Gastroesophageal sphincter (tissue), 4 donors: ENCODE measurements at regions not wholly inside any gene's neighbourhood (a gene's known extent, or its start where the extent isn't known, plus 50 kb on each side); places are given as distances from the start of the nearest gene placed in this dataset.

Experiments
- ATAC-seq: fragments of 150-250 bp; one replicate; pipeline ENCODE4 v1.9.1; 2016; ENCODE audit warnings: mild to moderate bottlenecking, moderate library complexity
- H3K27ac ChIP-seq, 4 donors: fragments of 200-600 bp; sonication (generic) in 3 of 4; 1 replicate in 3 of 4; 2 replicates in 1 of 4; pipeline ENCODE4 v1.5.1; 2016 to 2019
- H3K27me3 ChIP-seq: fragments of 200-600 bp; sonication (generic); one replicate; pipeline ENCODE4 v1.5.1; 2019
- H3K36me3 ChIP-seq, 2 donors: fragments of 200-600 bp; sonication (generic); one replicate each; pipeline ENCODE4 v1.5.1; 2019; ENCODE audit warnings: control low read depth in 1 of 2
- H3K4me1 ChIP-seq, 3 donors: fragments of 200-600 bp; sonication (generic); 1 replicate in 2 of 3; 2 replicates in 1 of 3; pipeline ENCODE4 v1.5.1; 2016 to 2019; ENCODE audit warnings: control low read depth in 2 of 3
- H3K4me3 ChIP-seq, 2 donors: fragments of 200-600 bp; sonication (generic); one replicate each; pipeline ENCODE4 v1.5.1; 2019; ENCODE audit warnings: mild to moderate bottlenecking in 1 of 2, moderate library complexity in 1 of 2
- H3K9me3 ChIP-seq, 3 donors: fragments of 200-600 bp; sonication (generic); one replicate each; pipeline ENCODE4 v1.5.1; 2017 to 2019; ENCODE audit warnings: control low read depth in 2 of 3
- EP300 ChIP-seq: sonication (generic); formaldehyde crosslinking; IDR thresholded peaks from one replicate; pipeline ENCODE4 v1.6.1; 2017; ENCODE audit warnings: antibody characterized with exemption, mild to moderate bottlenecking
- POLR2A ChIP-seq, 2 donors: fragments of 450-650 bp; IDR thresholded peaks; one replicate each; pipeline ENCODE4 v1.6.1; 2017; ENCODE audit warnings: antibody characterized with exemption in 2 of 2, mild to moderate bottlenecking in 2 of 2, moderate library complexity in 1 of 2
- POLR2AphosphoS5 ChIP-seq: sonication (generic); formaldehyde crosslinking; IDR thresholded peaks from one replicate; pipeline ENCODE4 v1.6.1; 2017; ENCODE audit warnings: antibody characterized with exemption
- WGBS, 2 donors: methylation state at CpG; one replicate each; pipeline ENCODE4 v1.1.5; 2018; ENCODE audit warnings: low coverage in 1 of 2; 5-methylcytosine and 5-hydroxymethylcytosine counted together
- TF ChIP-seq, protein P1 (sequence below), 4 experiments: fragments of 200-600 bp in 2 of 4; fragments of 450-650 bp in 2 of 4; sonication (generic) in 1 of 4; IDR thresholded peaks; one replicate each; pipeline ENCODE4 v1.5.1; 2017 to 2019; ENCODE audit warnings: antibody characterized with exemption in 4 of 4, mild to moderate bottlenecking in 2 of 4, moderate library complexity in 2 of 4

DNA sequence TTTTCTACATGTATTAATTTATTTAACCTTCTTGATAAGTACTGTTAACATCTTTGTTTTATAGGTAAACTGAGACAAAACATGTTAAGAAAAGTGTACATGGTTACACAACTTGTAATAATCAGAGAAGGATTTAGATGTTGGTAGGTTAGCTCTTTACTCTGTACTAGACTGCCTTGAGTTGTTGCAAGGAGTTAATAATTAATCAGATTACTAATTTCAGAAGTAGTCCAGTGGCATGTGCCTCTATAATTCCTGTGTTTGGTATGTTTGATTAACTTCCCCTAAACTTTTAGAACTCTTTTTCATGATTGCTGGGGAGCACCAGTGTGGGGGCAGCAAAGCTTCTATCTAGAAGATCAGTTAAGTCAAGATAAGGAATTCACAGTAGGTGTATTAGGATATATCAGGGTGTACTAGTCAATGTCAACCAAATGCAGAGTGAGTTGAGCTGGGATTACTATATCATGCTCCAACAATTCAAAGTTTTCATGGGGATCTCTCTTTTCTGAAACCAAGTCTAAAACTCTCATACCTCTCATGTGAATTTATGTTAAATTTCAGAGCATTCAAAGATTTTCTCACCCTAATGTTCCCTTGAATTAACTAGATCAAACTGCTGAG, 129.7 kb upstream of the AHI1 start:
- H3K36me3 ChIP-seq: no peaks in the 10 kb centered on the region
- H3K4me1 ChIP-seq: peaks cover 0 to 4% (median 0%) of the 10 kb centered on the region in 3 donors
- ATAC-seq: no peak
- TF ChIP-seq POLR2A (IDR thresholded peaks at IDR 0.05) (no peak), EP300 (no peak)
- TF ChIP-seq, protein P1, sequence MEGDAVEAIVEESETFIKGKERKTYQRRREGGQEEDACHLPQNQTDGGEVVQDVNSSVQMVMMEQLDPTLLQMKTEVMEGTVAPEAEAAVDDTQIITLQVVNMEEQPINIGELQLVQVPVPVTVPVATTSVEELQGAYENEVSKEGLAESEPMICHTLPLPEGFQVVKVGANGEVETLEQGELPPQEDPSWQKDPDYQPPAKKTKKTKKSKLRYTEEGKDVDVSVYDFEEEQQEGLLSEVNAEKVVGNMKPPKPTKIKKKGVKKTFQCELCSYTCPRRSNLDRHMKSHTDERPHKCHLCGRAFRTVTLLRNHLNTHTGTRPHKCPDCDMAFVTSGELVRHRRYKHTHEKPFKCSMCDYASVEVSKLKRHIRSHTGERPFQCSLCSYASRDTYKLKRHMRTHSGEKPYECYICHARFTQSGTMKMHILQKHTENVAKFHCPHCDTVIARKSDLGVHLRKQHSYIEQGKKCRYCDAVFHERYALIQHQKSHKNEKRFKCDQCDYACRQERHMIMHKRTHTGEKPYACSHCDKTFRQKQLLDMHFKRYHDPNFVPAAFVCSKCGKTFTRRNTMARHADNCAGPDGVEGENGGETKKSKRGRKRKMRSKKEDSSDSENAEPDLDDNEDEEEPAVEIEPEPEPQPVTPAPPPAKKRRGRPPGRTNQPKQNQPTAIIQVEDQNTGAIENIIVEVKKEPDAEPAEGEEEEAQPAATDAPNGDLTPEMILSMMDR (IDR thresholded peaks at IDR 0.05): no peak
- no peaks in the 10 kb centered on the region for H3K9me3 ChIP-seq
- H3K27ac ChIP-seq: no peak overlapping the region
- H3K27me3 ChIP-seq: no peaks in the 10 kb centered on the region
- H3K4me3 ChIP-seq: no peak overlapping the region

DNA sequence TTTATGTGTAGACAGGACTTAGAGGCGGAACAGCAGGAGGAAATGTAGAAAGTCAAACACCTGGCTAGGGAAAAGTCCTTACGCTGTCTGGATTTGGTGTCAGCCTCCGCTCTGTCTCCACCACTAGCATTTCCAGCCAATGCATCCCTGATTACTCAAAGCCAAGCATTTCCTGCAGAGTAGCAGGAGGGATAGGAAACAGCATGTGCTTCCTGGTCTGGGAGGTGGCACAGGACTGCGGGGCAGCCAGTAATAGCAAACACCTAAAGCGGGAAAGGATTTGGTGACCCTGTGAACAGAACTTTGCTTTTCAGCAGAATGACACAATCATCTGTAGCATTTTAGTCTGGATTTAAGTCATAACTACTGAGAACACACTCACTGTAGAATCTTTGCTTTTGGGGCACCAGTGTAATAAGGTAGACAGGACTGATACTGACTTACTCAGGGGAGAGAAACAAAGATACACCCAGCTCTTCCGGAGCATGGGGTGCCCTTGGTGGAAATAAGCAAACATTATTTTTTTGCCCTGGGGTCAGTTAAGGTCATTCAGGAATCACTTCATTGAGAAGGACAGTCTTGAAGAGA, 133.3 kb upstream of the AHI1 start:
- H3K9me3 ChIP-seq: no peaks in the 10 kb centered on the region
- peak overlapping the region in 1 of 4 donors; percentile 21 for H3K27ac ChIP-seq
- H3K4me1 ChIP-seq: peaks cover 0 to 4% (median 0%) of the 10 kb centered on the region in 3 donors
- TF ChIP-seq, protein P1 (IDR thresholded peaks at IDR 0.05): no peak
- TF ChIP-seq POLR2AphosphoS5: no peak
- TF ChIP-seq EP300: no peak
- no peak for TF ChIP-seq POLR2A (IDR thresholded peaks at IDR 0.05)
- no peak overlapping the region for H3K4me3 ChIP-seq
- peak; percentile 70 for ATAC-seq
- H3K36me3 ChIP-seq: no peaks in the 10 kb centered on the region
- 57 to 82% methylated on average over 4 to 6 of the region's 6 CpGs for WGBS, 2 donors
- H3K27me3 ChIP-seq: no peaks in the 10 kb centered on the region

DNA sequence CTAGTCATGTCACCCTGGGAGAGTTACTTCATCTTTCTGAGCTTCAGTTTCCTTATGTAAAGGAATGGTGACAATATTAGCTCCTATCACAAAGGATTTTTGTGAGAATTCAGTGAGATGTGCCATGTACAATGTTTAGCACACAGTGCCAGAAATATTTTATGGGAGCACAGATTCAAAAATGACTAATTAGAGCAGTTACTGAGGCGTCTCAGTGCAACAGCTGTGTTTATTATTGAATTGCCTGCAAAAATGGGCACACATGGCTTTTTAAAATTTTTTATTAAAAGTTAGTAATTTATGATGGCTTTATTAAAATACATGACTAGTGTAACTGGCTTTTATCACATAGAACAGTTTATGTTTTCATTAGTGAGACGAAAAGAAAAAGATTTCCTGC, 134.3 kb upstream of the AHI1 start:
- WGBS, 2 donors: 33 to 58% methylated on average over 2 of the region's 2 CpGs
- H3K4me1 ChIP-seq: peaks cover 0 to 4% (median 0%) of the 10 kb centered on the region in 3 donors
- H3K4me3 ChIP-seq: no peak overlapping the region
- H3K27ac ChIP-seq: no peak overlapping the region
- TF ChIP-seq POLR2A (IDR thresholded peaks at IDR 0.05) (no peak), POLR2AphosphoS5 (no peak), EP300 (no peak)
- TF ChIP-seq, protein P1 (IDR thresholded peaks at IDR 0.05): no peak
- no peaks in the 10 kb centered on the region for H3K27me3 ChIP-seq
- no peak for ATAC-seq
- H3K36me3 ChIP-seq: no peaks in the 10 kb centered on the region
- H3K9me3 ChIP-seq: no peaks in the 10 kb centered on the region

DNA sequence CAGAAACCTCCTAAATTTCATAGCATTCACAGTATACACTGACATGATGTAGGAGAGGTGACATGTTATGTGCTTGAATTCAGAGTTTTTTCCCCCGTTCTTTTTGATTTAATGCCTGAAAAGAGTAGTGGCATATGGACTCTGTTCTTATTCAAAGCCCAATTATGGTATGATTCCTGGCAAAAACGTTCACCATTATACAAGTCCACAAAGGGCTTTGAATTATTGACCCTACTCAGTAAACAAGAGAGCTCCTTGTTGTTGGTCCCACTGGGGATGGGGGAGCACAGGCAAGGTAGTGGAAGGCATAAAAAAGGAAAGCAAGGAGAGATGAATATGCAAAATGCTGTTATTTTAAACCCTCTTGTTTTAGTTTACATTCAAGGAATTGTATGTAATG, 136.0 kb upstream of the AHI1 start:
- no peak overlapping the region for H3K27ac ChIP-seq
- H3K36me3 ChIP-seq: no peaks in the 10 kb centered on the region
- no peaks in the 10 kb centered on the region for H3K9me3 ChIP-seq
- H3K4me3 ChIP-seq: no peak overlapping the region
- 33 to 50% methylated on average over 1 to 2 of the region's 2 CpGs for WGBS, 2 donors
- peaks cover 0 to 4% (median 0%) of the 10 kb centered on the region in 3 donors for H3K4me1 ChIP-seq
- ATAC-seq: no peak
- no peak for TF ChIP-seq POLR2AphosphoS5
- TF ChIP-seq EP300: no peak
- TF ChIP-seq, protein P1 (IDR thresholded peaks at IDR 0.05): no peak
- TF ChIP-seq POLR2A (IDR thresholded peaks at IDR 0.05): no peak
- no peaks in the 10 kb centered on the region for H3K27me3 ChIP-seq

DNA sequence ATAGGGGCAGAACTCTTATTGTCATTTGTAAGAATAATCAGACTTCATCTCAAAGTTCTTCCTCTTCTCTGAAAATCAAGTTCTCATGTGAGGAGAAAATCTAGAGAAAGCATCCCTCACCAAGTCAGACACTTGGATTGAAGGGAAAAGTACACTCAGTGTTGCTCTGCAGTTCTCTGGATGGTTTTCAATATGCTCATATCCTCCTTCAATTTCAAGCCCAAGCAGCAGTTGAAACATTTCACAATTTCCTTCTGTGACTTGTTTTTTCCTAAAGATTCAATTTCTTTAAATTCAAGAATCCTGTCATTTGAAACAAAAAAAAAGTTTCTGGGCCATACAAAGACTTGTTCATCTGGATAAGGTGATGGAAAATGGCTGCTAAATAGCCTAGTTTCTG, 140.2 kb upstream of the AHI1 start:
- no peaks in the 10 kb centered on the region for H3K9me3 ChIP-seq

More for the DNA sequence above, 140.2 kb upstream of the AHI1 start:
- Histone ChIP-seq H3K36me3 (no peaks in the 10 kb centered on the region), H3K4me1 (no peaks in the 10 kb centered on the region), H3K4me3 (no peak overlapping the region), H3K27ac (no peak overlapping the region), H3K27me3 (no peaks in the 10 kb centered on the region)
- TF ChIP-seq POLR2A (IDR thresholded peaks at IDR 0.05): no peak
- TF ChIP-seq POLR2AphosphoS5: no peak
- no peak for TF ChIP-seq EP300
- TF ChIP-seq, protein P1 (IDR thresholded peaks at IDR 0.05): no peak
- ATAC-seq: no peak
